ENCODE measurements at regions not wholly inside any gene's neighbourhood (a gene's known extent, or its start where the extent isn't known, plus 50 kb on each side); places are given as distances from the start of the nearest gene placed in this dataset.

GRCh38 chr15:39429898-39430357 lies 151.0 kb upstream of the THBS1 start:
- Histone ChIP-seq H3K4me1 (ENCODE audit: control insufficient read depth, extremely low read depth, insufficient read depth, low read length) (peaks cover 52% of the 10 kb centered on the region), H2AFZ (ENCODE audit: low read depth, low read length) (no peak overlapping the region), H3K4me3 (replicated peaks in 1 of 3; ENCODE audit: insufficient read depth in 1 of 3, low read depth in 1 of 3, low read length in 3 of 3) (no peak overlapping the region), H4K20me1 (replicated peaks; ENCODE audit: control insufficient read depth, extremely low read depth, insufficient read depth, low read length) (no peaks in the 10 kb centered on the region), H3K9ac (replicated peaks; ENCODE audit: extremely low read depth, insufficient read depth, low read length) (peak overlapping the region; percentile 79), H3K9me1 (replicated peaks; ENCODE audit: control insufficient read depth, extremely low read depth, insufficient read depth, low read length) (no peaks in the 10 kb centered on the region), H3K79me2 (ENCODE audit: control insufficient read depth, insufficient read depth, low read length) (no peaks in the 10 kb centered on the region), H3K27ac (ENCODE audit: insufficient read depth, low read depth, low read length) (peak overlapping the region; percentile 98), H3K27me3 (ENCODE audit: control insufficient read depth in 2 of 2, insufficient read depth in 2 of 2, low read length in 2 of 2) (no peaks in the 10 kb centered on the region), H3K36me3 (ENCODE audit: control insufficient read depth in 2 of 2, extremely low read depth in 1 of 2, insufficient read depth in 2 of 2, low read length in 2 of 2) (no peaks in the 10 kb centered on the region), H3K9me3 (replicated peaks; ENCODE audit: control insufficient read depth, insufficient read depth, low read length) (no peaks in the 10 kb centered on the region), H3K4me2 (ENCODE audit: insufficient read depth, low read length) (peak overlapping the region; percentile 45)
- DNase-seq (ENCODE audit: low read depth, low spot score) (peak; percentile 99), FAIRE-seq (peak; percentile 91)
- no peak for TF ChIP-seq CTCF (IDR thresholded peaks at IDR 0.05; ENCODE audit: extremely low read depth in 1 of 2, insufficient read depth in 1 of 2, low read depth in 1 of 2, low read length in 2 of 2)
- peak; percentile 89 for TF ChIP-seq FOS (IDR thresholded peaks at IDR 0.05; ENCODE audit: borderline replicate concordance, insufficient read depth, low read length)
- TF ChIP-seq EZH2 (IDR thresholded peaks at IDR 0.05; ENCODE audit: borderline replicate concordance, low read depth, low read length, severe bottlenecking) = no peak
- peak; percentile 96 for TF ChIP-seq GATA2 (IDR thresholded peaks at IDR 0.05; ENCODE audit: insufficient read depth, insufficient read length, low read depth, low read length)
- TF ChIP-seq POLR2A (IDR thresholded peaks at IDR 0.05; ENCODE audit: low read depth, low read length) = peak; percentile 75
- peak; percentile 85 for TF ChIP-seq JUN (IDR thresholded peaks at IDR 0.05; ENCODE audit: borderline replicate concordance, insufficient read depth, insufficient read length, low read depth)
- no peak for TF ChIP-seq MYC (IDR thresholded peaks at IDR 0.05; ENCODE audit: low read depth, low read length)
- no peak for TF ChIP-seq MAX (IDR thresholded peaks at IDR 0.05; ENCODE audit: insufficient read depth, insufficient read length)
- peak; percentile 70 for TF ChIP-seq POLR2AphosphoS5 (IDR thresholded peaks at IDR 0.05; ENCODE audit: insufficient read depth, low read depth, low read length)
- intact Hi-C loops (cut with micrococcal nuclease) (loop anchor here (1.0 to 5.0 kb wide), 12 partner anchors 42 to 601 kb away; no protein-coding TSS in a partner anchor), dilution Hi-C loops (cut with MboI; ENCODE audit: extremely low pct_ligation_motif_present, low sequenced_read_pairs) (no loop called here)
- no TSS peak for BruUV-seq (replicated peaks)
- ChIA-PET CTCF (interaction anchor here (0.7 to 2.8 kb wide), 15 partner anchors 9 to 730 kb away, joined by 3 to 19 read pairs (median 4); partner anchors contain the start of gene THBS1), POLR2A (interaction anchor here (0.9 to 2.0 kb wide), 9 partner anchors 66 to 434 kb away, joined by 3 to 31 read pairs (median 4); partner anchors contain the start of gene THBS1)

Measured in endothelial cell of umbilical vein (primary cell).